ENCODE measurements at regions not wholly inside any gene's neighbourhood (a gene's known extent, or its start where the extent isn't known, plus 50 kb on each side); places are given as distances from the start of the nearest gene placed in this dataset.
"Not testable (repeated sequence)": the region's sequence is repeated elsewhere in the genome, so short reads cannot be mapped to it uniquely, and the experiment has no call there.

GRCh38 chr1:148202013-148202412, 49.9 kb upstream of the NBPF11 start:
- TF ChIP-seq CTCF (IDR thresholded peaks at IDR 0.05); POLR2A (IDR thresholded peaks at IDR 0.05); POLR2AphosphoS5 (IDR thresholded peaks at IDR 0.05; ENCODE audit: insufficient read depth in 1 of 2, low read depth in 1 of 2): not testable (repeated sequence)

Data from vagina (tissue), 2 donors.